ENCODE measurements at regions not wholly inside any gene's neighbourhood (a gene's known extent, or its start where the extent isn't known, plus 50 kb on each side); places are given as distances from the start of the nearest gene placed in this dataset.
"Not testable (repeated sequence)": the region's sequence is repeated elsewhere in the genome, so short reads cannot be mapped to it uniquely, and the experiment has no call there.

DNA sequence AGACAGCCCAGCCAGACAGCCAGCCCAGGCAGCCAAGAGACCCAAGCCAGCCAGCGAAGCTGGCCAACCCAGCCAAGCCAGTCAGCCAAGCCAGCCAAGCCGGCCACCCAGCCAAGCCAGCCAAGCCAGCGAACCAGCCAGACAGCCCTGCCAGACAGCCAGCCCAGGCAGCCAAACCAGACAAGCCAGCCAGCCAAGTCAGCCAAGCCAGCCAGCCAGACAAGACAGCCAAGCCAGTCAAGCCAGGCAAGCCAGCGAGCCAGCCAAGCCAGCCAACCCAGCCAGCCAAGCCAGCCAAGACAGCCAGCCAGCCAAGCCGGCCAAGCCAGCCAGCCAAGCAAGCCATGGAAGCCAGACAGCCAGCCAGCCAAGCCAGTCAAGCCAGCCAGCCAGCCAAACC, 327.9 kb upstream of the PLGLB2 start:
- H3K27ac ChIP-seq (ENCODE audit: low read depth, low read length); POLR2A ChIA-PET; intact Hi-C loops (cut with micrococcal nuclease); DNase-seq (ENCODE audit: low read depth, low spot score); H3K9ac ChIP-seq (ENCODE audit: low read length); H3K36me3 ChIP-seq (ENCODE audit: control insufficient read depth in 1 of 2, insufficient read depth in 2 of 2, low read length in 2 of 2); H3K4me2 ChIP-seq (ENCODE audit: low read length); H3K27me3 ChIP-seq (ENCODE audit: insufficient read depth, low read length); ATAC-seq; H2AFZ ChIP-seq (ENCODE audit: low read depth, low read length, poor library complexity, severe bottlenecking); H3K4me3 ChIP-seq (replicated peaks in 1 of 2; ENCODE audit: low read depth in 1 of 2, low read length in 2 of 2); H4K20me1 ChIP-seq (ENCODE audit: insufficient read depth); RAD21 ChIA-PET (ENCODE audit: low non-redundant PET in 1 of 2, low total read pairs in 2 of 2, uncharacterized antibody in 2 of 2, unreplicated experiment in 2 of 2); BruUV-seq (replicated peaks); H3K9me3 ChIP-seq (ENCODE audit: control insufficient read depth in 1 of 2, insufficient read depth in 1 of 2, low read depth in 1 of 2, low read length in 2 of 2); H3K4me1 ChIP-seq (ENCODE audit: control insufficient read depth in 1 of 2, insufficient read depth in 2 of 2, low read length in 2 of 2); H3K9me2 ChIP-seq (ENCODE audit: insufficient read depth); H3K79me2 ChIP-seq (ENCODE audit: insufficient read depth, low read length); CTCF ChIA-PET: not testable (repeated sequence)

DNA sequence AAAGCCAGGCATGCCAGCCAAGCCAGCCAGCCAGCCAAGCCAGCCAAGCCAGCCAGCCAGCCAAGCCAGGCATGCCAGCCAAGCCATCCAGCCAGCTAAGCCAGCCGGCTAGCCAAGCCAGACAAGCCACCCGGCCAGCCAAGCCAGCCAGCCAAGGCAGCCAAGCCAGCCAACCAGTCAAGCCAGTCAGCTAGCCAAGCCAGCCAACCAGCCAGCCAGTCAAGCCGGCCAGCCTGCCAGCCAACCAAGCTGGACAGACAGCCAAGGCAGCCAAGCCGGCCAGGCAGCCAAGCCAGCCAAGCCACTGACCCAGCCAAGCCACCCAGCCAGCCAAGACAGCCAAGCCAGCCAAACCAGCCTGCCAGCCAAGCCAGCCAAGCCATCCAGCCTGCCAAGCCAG, 326.9 kb upstream of the PLGLB2 start:
- H3K4me1 ChIP-seq (ENCODE audit: control insufficient read depth in 1 of 2, insufficient read depth in 2 of 2, low read length in 2 of 2); H3K79me2 ChIP-seq (ENCODE audit: insufficient read depth, low read length); intact Hi-C loops (cut with micrococcal nuclease); RAD21 ChIA-PET (ENCODE audit: low non-redundant PET in 1 of 2, low total read pairs in 2 of 2, uncharacterized antibody in 2 of 2, unreplicated experiment in 2 of 2); ATAC-seq; CTCF ChIA-PET; H3K9me3 ChIP-seq (ENCODE audit: control insufficient read depth in 1 of 2, insufficient read depth in 1 of 2, low read depth in 1 of 2, low read length in 2 of 2); H3K4me2 ChIP-seq (ENCODE audit: low read length); H3K4me3 ChIP-seq (replicated peaks in 1 of 2; ENCODE audit: low read depth in 1 of 2, low read length in 2 of 2); H3K27ac ChIP-seq (ENCODE audit: low read depth, low read length); H2AFZ ChIP-seq (ENCODE audit: low read depth, low read length, poor library complexity, severe bottlenecking); H4K20me1 ChIP-seq (ENCODE audit: insufficient read depth); H3K9ac ChIP-seq (ENCODE audit: low read length); H3K36me3 ChIP-seq (ENCODE audit: control insufficient read depth in 1 of 2, insufficient read depth in 2 of 2, low read length in 2 of 2); POLR2A ChIA-PET; BruUV-seq (replicated peaks); DNase-seq (ENCODE audit: low read depth, low spot score); H3K9me2 ChIP-seq (ENCODE audit: insufficient read depth); H3K27me3 ChIP-seq (ENCODE audit: insufficient read depth, low read length): not testable (repeated sequence)

DNA sequence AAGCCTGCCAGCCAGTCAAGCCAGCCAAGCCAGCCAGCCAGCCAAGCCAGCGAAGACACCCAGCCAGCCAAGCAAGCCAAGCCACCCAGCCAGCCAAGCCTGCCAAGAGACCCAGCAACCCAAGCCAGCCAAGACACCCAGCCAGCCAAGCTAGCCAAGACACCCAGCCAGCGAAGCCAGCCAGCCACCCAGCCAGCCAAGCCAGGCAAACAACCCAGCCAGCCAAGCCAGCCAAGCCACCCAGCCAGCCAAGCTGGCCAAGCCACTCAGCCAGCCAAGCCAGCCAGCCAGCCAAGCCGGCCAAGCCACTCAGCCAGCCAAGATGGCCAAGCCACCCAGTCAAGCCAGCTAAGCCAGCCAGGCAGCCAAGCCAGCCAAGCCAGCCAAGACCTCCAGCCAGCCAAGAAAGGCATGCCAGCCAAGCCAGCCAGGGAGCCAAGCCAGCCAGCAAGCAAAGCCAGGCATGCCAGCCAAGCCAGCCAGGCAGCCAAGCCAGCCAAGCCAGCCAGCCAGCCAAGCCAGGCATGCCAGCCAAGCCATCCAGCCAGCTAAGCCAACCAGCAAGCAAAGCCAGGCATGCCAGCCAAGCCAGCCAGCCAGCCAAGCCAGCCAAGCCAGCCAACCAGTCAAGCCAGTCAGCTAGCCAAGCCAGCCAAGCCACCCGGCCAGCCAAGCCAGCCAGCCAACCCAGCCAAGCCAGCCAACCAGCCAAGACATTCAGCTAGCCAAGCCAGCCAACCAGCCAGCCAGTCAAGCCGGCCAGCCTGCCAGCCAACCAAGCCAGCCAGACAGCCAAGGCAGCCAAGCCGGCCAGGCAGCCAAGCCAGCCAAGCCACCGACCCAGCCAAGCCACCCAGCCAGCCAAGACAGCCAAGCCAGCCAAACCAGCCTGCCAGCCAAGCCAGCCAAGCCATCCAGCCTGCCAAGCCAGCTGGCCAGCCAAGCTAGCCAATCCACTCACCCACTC, 323.8 kb upstream of the PLGLB2 start:
- DNase-seq (ENCODE audit: low read depth, low spot score); H3K4me1 ChIP-seq (ENCODE audit: control insufficient read depth in 1 of 2, insufficient read depth in 2 of 2, low read length in 2 of 2); POLR2A ChIA-PET; H3K4me3 ChIP-seq (replicated peaks in 1 of 2; ENCODE audit: low read depth in 1 of 2, low read length in 2 of 2); H3K4me2 ChIP-seq (ENCODE audit: low read length); CTCF ChIA-PET; H3K9me3 ChIP-seq (ENCODE audit: control insufficient read depth in 1 of 2, insufficient read depth in 1 of 2, low read depth in 1 of 2, low read length in 2 of 2); ATAC-seq; H3K79me2 ChIP-seq (ENCODE audit: insufficient read depth, low read length); H3K9ac ChIP-seq (ENCODE audit: low read length); H3K27ac ChIP-seq (ENCODE audit: low read depth, low read length); H3K36me3 ChIP-seq (ENCODE audit: control insufficient read depth in 1 of 2, insufficient read depth in 2 of 2, low read length in 2 of 2); RAD21 ChIA-PET (ENCODE audit: low non-redundant PET in 1 of 2, low total read pairs in 2 of 2, uncharacterized antibody in 2 of 2, unreplicated experiment in 2 of 2); H4K20me1 ChIP-seq (ENCODE audit: insufficient read depth); H2AFZ ChIP-seq (ENCODE audit: low read depth, low read length, poor library complexity, severe bottlenecking); H3K27me3 ChIP-seq (ENCODE audit: insufficient read depth, low read length); intact Hi-C loops (cut with micrococcal nuclease); H3K9me2 ChIP-seq (ENCODE audit: insufficient read depth); BruUV-seq (replicated peaks): not testable (repeated sequence)

DNA sequence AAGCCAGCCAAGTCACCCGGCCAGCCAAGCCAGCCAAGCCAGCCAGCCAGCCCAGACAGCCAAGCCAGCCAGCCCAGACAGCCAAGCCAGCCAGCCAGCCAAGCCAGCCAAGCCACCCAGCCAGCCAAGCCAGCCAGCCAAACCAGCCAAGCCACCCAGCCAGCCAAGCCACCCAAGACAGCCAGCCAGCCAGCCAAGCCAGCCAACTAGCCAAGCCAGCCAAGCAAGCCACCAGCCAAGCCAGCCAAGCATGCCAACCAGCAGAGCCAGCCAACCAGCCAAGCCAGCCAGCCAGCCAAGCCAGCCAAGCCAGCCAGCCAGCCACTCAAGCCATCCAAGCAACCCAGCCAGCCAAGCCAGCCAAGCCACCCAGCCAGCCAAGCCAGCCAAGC, 323.1 kb upstream of the PLGLB2 start:
- RAD21 ChIA-PET (ENCODE audit: low non-redundant PET in 1 of 2, low total read pairs in 2 of 2, uncharacterized antibody in 2 of 2, unreplicated experiment in 2 of 2); H4K20me1 ChIP-seq (ENCODE audit: insufficient read depth); BruUV-seq (replicated peaks); H3K9me3 ChIP-seq (ENCODE audit: control insufficient read depth in 1 of 2, insufficient read depth in 1 of 2, low read depth in 1 of 2, low read length in 2 of 2); H3K36me3 ChIP-seq (ENCODE audit: control insufficient read depth in 1 of 2, insufficient read depth in 2 of 2, low read length in 2 of 2); H3K9me2 ChIP-seq (ENCODE audit: insufficient read depth); H3K27ac ChIP-seq (ENCODE audit: low read depth, low read length); H3K27me3 ChIP-seq (ENCODE audit: insufficient read depth, low read length); ATAC-seq; CTCF ChIA-PET; H3K4me3 ChIP-seq (replicated peaks in 1 of 2; ENCODE audit: low read depth in 1 of 2, low read length in 2 of 2); H3K9ac ChIP-seq (ENCODE audit: low read length); POLR2A ChIA-PET; intact Hi-C loops (cut with micrococcal nuclease); H2AFZ ChIP-seq (ENCODE audit: low read depth, low read length, poor library complexity, severe bottlenecking); DNase-seq (ENCODE audit: low read depth, low spot score); H3K4me1 ChIP-seq (ENCODE audit: control insufficient read depth in 1 of 2, insufficient read depth in 2 of 2, low read length in 2 of 2); H3K79me2 ChIP-seq (ENCODE audit: insufficient read depth, low read length); H3K4me2 ChIP-seq (ENCODE audit: low read length): not testable (repeated sequence)
